ENCODE measurements at regions not wholly inside any gene's neighbourhood (a gene's known extent, or its start where the extent isn't known, plus 50 kb on each side); places are given as distances from the start of the nearest gene placed in this dataset.

DNA sequence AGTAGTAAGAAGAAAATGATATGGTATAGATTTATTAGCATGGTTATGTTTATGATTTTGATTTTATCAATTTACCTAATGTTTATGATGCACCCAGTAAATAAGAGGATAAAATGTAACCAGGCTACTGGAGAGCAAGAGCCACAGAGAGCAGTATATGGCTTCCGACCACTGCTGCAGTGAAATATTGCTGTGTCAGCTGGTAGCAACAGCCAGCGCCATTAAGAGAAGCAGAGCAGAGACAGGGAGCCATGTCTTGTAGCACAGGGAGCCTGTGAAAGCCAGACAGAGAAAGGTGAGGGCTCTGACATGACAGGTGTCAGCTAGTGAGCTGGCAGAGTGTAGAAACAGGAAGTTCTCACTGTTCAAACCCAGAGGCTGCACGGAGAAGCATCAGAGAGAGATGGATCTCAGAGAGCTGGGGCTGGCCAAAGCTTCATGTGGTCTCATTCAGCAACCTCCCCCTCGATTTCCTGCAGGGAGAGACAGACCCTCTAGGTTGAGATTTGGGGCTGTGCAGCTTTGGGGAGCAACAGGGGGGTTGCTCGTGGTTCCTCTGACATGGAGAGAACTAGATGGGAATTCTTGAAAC lies 202.1 kb downstream of the MED10 start:
- Mint-ChIP-seq H3K27me3 (no peaks in the 10 kb centered on the region), H3K9me3 (peaks cover 5% of the 10 kb centered on the region), H3K27ac (no peak overlapping the region), H3K4me1 (ENCODE audit: low read depth in 2 of 2) (no peaks in the 10 kb centered on the region), H3K36me3 (no peaks in the 10 kb centered on the region), H3K4me3 (no peak overlapping the region)
- DNase-seq (ENCODE audit: low spot score) (no peak), ATAC-seq (no peak)

DNA sequence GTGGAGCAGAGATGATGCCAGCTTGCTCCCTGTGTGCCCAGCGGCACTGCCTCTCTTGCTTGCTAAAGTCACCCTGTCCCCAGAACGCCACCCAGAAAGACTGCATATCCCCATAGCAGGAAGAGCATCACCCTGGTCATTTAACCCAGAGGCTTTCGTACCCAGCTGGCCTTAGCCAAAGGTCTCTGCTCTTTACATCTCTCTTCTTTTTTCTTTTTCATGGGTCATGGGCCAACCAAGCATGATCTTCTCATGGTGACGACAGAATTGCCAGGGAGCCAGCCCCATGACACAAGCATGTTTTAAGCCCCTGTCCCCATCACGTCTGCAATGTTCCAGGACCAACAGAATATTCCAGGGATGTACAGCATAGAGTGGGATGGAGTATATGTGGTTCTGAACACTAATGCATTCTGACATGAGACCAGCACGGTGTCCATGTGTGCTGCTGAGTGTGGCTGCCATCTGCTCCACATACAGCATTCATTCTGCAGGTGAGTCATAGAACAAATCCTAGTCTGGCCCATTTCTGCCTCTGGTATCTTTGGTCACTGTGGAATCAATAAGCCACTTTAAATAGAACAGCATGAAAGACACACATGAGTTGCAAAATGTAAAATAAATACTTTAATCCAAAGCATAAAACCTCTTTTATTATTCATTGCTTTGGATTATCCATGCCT lies 203.0 kb downstream of the MED10 start:
- Mint-ChIP-seq H3K27me3 (no peaks in the 10 kb centered on the region), H3K27ac (no peak overlapping the region), H3K36me3 (no peaks in the 10 kb centered on the region), H3K4me1 (ENCODE audit: low read depth in 2 of 2) (no peaks in the 10 kb centered on the region), H3K4me3 (no peak overlapping the region), H3K9me3 (peaks cover 5% of the 10 kb centered on the region)
- ATAC-seq = no peak
- no peak for DNase-seq (ENCODE audit: low spot score)

DNA sequence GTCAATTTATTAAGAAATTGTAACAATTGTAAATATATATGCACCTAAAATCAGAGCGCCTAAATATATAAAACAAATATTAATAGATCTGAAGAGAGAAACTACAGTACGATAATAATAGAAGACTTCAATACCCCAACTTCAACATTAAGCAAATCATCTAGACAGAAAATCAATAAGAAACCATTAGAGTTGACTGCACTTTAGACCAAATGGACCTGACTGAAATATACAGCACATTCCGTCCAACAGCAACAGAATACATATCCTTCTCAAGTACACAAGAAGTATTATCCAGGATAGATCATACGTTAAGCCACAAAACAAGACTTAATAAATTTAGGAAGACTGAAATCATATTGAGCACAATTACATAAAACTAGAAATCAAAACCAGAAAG lies 208.7 kb downstream of the MED10 start:
- Mint-ChIP-seq H3K36me3 (no peaks in the 10 kb centered on the region), H3K27ac (no peak overlapping the region), H3K4me1 (ENCODE audit: low read depth in 2 of 2) (no peaks in the 10 kb centered on the region), H3K4me3 (no peak overlapping the region), H3K27me3 (peaks cover 8 to 11% of the 10 kb centered on the region in 2 donors), H3K9me3 (peaks cover 5% of the 10 kb centered on the region)
- no peak for ATAC-seq
- DNase-seq (ENCODE audit: low spot score) = no peak

DNA sequence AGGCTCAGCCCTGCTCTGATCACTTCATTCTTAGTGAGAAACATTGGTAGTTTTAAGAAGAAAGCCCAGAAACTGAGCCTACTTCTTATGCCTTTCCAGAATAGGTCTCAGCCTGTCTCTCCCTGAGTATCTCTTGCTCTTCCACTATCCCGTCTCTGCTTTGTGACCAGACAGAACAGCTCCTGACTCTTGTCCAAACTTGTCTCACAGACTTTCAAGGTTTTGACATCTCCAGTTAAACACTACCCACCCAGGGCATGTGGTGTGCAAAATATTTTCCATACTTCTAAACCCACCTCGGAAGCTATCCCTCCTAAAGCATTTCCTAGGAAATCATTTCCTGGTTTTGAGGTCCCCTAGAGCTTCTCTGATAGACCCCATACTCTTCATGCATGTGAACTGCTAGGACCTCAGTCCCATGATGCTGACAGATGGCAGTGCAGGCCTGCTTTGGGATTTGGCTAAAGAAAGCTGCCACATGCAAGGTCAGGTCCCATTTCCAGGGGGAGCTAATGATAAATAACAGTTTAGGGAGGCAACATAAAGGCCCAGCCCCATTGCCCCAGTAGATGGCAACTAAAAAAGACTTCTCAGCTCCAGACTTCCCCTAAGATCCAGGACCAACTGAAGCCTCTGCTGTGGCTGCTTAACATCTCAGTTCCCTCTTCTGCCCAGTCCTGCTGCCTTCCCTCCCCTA lies 211.5 kb downstream of the MED10 start:
- ATAC-seq (no peak), DNase-seq (ENCODE audit: low spot score) (no peak)
- Mint-ChIP-seq H3K4me3 (no peak overlapping the region), H3K9me3 (peaks cover 9% of the 10 kb centered on the region), H3K36me3 (no peaks in the 10 kb centered on the region), H3K4me1 (ENCODE audit: low read depth in 2 of 2) (no peaks in the 10 kb centered on the region), H3K27me3 (peaks cover 13 to 21% of the 10 kb centered on the region in 2 donors), H3K27ac (no peak overlapping the region)

DNA sequence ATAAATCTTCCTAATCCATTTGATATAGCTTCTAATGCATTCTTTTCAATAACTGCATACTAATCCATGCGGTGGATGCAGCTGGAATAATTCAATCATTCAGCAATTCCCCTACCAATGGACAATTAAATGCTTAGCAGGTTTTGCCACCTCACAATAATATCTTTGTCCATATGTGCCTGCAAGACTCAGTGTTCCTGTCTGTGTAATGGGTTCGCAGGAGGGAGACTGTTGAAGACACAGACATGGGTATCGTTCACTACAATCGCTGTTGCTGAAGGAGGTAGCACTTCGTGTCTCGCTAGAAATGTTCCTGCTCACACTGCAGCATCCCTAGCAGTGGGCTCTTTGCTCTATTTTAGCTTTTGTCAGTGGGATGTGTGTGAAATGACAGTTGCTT lies 214.4 kb downstream of the MED10 start:
- no peaks in the 10 kb centered on the region for H3K4me1 Mint-ChIP-seq (ENCODE audit: low read depth in 2 of 2)
- no peak for DNase-seq (ENCODE audit: low spot score)
- H3K36me3 Mint-ChIP-seq = no peaks in the 10 kb centered on the region
- peaks cover 10% of the 10 kb centered on the region for H3K9me3 Mint-ChIP-seq
- H3K27ac Mint-ChIP-seq = no peak overlapping the region
- H3K4me3 Mint-ChIP-seq = no peak overlapping the region
- no peak for ATAC-seq
- H3K27me3 Mint-ChIP-seq = peaks cover 11 to 16% of the 10 kb centered on the region in 2 donors

DNA sequence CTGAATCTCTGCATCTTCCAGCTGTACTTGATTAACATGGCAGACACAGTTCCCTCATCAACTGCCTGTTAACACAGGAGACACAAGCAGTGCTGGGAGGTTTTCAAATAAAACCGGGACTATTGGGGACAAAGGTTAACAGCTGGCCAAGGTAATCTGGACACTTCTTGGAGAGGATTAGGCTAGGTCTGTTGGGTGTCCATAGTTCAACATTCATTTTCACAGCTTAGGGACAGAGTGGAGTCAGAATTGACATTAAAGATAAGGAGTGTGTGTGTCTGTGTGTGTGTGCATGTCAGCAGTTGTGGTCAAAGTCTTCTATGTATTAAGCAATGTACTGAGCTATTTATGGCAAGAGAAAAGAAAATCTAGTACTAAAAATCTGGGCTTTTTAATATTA lies 216.2 kb downstream of the MED10 start:
- ATAC-seq = no peak
- Mint-ChIP-seq H3K4me3 (no peak overlapping the region), H3K4me1 (ENCODE audit: low read depth in 2 of 2) (no peaks in the 10 kb centered on the region), H3K36me3 (no peaks in the 10 kb centered on the region), H3K9me3 (peaks cover 10% of the 10 kb centered on the region), H3K27ac (no peak overlapping the region), H3K27me3 (peaks cover 6 to 13% of the 10 kb centered on the region in 2 donors)
- no peak for DNase-seq (ENCODE audit: low spot score)

DNA sequence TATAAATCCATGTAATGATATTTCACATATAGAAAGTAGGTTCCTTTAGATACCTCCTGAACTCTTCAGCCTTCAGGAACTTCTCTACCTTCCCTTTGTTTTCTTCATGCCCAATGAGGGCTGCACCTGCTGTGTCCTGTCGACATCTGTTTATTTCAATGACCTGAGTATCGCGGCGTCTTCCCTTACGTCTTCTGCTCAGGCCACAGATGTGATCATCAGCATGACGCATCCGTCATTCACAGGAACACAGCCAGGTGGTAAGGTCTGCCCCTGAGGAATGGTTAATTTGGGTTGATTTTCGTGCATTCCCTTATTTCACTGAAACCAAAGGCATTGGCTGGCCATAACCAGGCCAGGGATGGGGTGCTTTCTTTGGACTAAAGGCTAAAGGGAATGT lies 217.1 kb downstream of the MED10 start:
- Mint-ChIP-seq H3K4me3 (no peak overlapping the region), H3K4me1 (ENCODE audit: low read depth in 2 of 2) (no peaks in the 10 kb centered on the region), H3K27me3 (peaks cover 5 to 13% of the 10 kb centered on the region in 2 donors), H3K36me3 (no peaks in the 10 kb centered on the region), H3K27ac (no peak overlapping the region), H3K9me3 (peaks cover 7% of the 10 kb centered on the region)
- no peak for DNase-seq (ENCODE audit: low spot score)
- ATAC-seq = no peak

DNA sequence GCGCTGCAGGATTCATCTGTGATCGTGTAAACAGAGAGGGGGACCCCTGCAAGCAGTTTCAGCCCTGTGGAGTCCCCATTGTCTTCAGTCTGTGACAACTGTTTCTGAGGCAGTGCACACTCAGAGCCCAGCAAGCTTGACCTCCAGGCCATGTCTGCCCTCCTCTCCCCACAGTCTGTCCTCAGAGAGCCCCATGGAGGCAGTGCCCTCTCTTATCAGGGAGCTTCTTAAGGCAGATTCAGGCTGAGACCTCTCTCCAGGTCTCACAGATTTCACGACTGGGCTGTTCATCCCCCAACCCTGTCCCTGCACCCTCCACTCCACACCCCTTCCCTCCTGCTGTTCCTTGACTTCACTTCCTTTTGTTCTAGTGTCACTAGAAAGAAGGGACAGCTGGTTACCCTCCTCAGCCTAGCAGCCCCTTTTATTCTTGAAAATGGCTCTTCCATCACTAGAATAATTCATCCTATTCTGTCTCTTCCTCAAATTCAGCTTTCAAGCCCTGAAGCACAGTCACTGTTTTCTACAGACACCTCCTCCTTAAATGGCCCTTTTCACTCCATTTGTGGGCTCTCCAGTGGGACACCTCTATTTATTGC lies 218.4 kb downstream of the MED10 start:
- DNase-seq (ENCODE audit: low spot score) = no peak
- peaks cover 5 to 13% of the 10 kb centered on the region in 2 donors for H3K27me3 Mint-ChIP-seq
- H3K9me3 Mint-ChIP-seq = peaks cover 7% of the 10 kb centered on the region
- H3K4me1 Mint-ChIP-seq (ENCODE audit: low read depth in 2 of 2) = no peaks in the 10 kb centered on the region
- no peaks in the 10 kb centered on the region for H3K36me3 Mint-ChIP-seq
- no peak overlapping the region for H3K4me3 Mint-ChIP-seq
- no peak overlapping the region for H3K27ac Mint-ChIP-seq
- ATAC-seq = no peak

DNA sequence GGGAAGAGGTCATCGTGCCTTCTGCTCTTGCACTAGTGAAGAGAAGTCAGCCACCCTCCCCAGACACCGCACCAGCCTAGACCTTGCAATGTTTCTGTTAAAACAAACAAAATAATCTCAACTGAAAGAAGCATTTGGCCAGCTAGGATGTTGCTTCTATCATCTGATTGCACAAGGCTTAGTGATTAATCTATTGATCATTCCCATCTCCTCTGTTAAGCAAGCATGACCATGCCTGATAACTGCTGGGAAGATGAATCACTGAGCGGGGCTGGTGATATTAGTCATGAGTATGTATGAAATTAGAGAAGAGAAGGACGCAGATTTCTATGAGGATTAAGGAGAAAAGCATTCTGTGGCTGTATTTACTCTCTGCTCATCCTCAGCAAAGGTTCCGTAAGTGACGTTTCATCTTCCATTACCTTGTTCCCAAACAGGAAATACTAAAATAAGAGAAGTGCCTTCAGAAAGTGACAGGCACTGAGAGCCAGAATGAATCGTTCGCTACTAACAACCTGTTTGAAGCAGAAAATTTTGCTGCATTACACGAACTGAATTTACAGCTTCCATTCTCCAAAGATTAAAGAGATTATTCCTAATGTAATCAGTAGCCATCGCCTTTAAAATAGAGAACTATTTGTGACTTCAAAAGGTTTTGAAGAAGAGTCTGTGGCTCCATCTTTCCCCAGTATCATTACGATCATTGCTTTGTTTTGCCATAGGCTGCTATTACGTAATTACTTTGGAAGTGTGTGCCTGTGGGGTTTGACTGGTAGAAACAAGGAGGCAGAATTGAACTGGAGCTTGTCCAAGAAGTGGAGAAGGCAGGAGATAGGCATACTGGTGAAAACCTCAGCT lies 219.1 kb downstream of the MED10 start:
- Mint-ChIP-seq H3K27ac (no peak overlapping the region), H3K36me3 (no peaks in the 10 kb centered on the region), H3K9me3 (peaks cover 4% of the 10 kb centered on the region), H3K27me3 (peaks cover 3 to 10% of the 10 kb centered on the region in 2 donors), H3K4me3 (no peak overlapping the region), H3K4me1 (ENCODE audit: low read depth in 2 of 2) (no peaks in the 10 kb centered on the region)
- ATAC-seq (no peak), DNase-seq (ENCODE audit: low spot score) (no peak)

DNA sequence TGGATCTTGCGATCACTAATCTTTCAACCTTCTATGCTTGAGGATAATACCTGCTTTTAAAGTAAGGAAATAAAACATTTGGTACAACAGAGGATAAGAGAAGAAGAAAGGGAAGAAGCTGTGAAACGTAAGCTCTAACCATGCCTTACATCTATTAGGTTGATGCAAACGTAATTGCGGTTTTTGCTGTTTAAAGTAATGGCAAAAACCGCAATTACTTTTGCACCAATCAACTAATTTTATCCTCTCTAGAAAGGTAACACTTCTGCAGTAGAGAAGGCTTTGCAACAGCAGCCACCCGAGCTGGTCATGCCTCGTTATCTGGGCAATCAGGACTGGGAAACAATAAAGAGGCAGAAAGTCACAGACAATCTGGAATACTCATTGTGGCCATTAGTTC lies 224.1 kb downstream of the MED10 start:
- Mint-ChIP-seq H3K4me3 (no peak overlapping the region), H3K36me3 (no peaks in the 10 kb centered on the region)

DNA sequence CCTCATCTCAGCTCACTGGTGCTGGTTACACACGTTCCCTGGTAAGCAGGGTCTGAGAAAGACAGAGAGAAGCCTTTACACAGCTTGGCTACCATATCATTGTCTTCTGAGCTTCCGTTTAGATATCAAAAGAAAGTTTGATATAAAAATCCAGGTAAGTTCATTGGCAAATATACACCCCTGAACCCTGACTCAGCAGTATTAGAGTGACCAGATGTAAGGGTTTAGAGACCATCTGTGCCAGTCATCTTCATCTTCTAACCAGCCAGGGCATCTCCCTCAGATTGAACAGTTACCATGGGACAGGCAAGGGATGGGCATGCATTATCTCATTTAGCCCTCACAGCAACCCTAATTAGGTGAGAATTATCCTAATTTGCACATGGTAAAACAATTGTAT lies 232.1 kb downstream of the MED10 start:
- no peak overlapping the region for H3K4me3 Mint-ChIP-seq
- H3K27me3 Mint-ChIP-seq = peaks cover 0 to 3% of the 10 kb centered on the region in 2 donors
- ATAC-seq = no peak
- peaks cover 2% of the 10 kb centered on the region for H3K9me3 Mint-ChIP-seq
- H3K27ac Mint-ChIP-seq = no peak overlapping the region
- no peaks in the 10 kb centered on the region for H3K4me1 Mint-ChIP-seq (ENCODE audit: low read depth in 2 of 2)
- no peak for DNase-seq (ENCODE audit: low spot score)
- no peaks in the 10 kb centered on the region for H3K36me3 Mint-ChIP-seq

More for the DNA sequence above, 224.1 kb downstream of the MED10 start:
- H3K27me3 Mint-ChIP-seq = peaks cover 0 to 6% of the 10 kb centered on the region in 2 donors
- H3K27ac Mint-ChIP-seq = no peak overlapping the region
- no peaks in the 10 kb centered on the region for H3K4me1 Mint-ChIP-seq (ENCODE audit: low read depth in 2 of 2)
- H3K9me3 Mint-ChIP-seq = peaks cover 2% of the 10 kb centered on the region
- ATAC-seq (no peak), DNase-seq (ENCODE audit: low spot score) (no peak)

DNA sequence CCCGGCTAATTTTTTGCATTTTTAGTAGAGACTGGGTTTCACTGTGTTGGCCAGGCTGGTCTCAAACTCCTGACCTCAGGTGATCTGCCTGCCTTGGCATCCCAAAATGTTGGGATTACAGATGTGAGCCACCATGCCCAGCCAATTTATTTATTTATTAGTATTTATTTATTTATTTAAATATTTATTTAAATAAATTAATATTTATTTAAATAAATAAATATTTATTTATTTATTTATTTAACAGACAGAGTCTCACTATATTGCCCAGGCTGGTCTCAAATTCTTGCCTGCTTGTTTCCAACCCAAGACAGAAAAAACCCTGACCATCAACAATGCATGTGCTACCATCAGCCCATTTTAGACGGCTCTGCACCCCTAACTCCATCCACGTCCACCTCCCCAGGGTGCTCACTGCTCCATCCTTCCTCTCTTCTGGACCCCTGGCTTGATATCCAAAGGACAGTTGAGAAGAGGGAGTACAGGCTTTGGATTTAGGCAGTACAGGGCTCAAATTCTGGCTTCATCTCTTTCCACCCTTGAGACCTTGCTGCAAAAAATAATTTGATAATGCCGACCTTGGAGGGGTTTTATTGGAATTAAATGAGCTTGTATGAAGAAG lies 232.6 kb downstream of the MED10 start:
- no peak overlapping the region for H3K4me3 Mint-ChIP-seq
- peaks cover 0 to 3% of the 10 kb centered on the region in 2 donors for H3K27me3 Mint-ChIP-seq
- H3K4me1 Mint-ChIP-seq (ENCODE audit: low read depth in 2 of 2) = no peaks in the 10 kb centered on the region
- no peak for DNase-seq (ENCODE audit: low spot score)
- ATAC-seq = no peak
- peaks cover 2% of the 10 kb centered on the region for H3K9me3 Mint-ChIP-seq
- no peaks in the 10 kb centered on the region for H3K36me3 Mint-ChIP-seq
- no peak overlapping the region for H3K27ac Mint-ChIP-seq

DNA sequence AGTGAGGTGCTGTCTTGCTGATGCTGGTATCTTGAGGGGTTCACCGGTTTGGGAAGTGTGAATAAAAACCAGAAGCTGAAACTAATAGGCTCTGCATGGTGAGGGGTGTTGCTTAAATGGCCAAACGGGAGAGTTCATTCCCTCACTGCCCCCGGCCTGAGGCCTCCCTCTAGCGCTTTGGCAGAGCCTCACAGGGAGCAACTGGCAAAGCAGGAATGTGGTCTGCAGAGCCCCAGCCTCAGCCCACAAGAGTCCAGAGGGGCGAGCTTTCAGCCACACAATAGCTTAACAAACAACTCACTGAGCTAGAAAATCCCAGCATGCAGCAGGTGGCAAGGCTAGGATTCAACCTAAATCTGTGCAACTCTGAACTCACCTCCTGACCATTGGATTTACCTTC lies 234.8 kb downstream of the MED10 start:
- no peak for DNase-seq (ENCODE audit: low spot score)
- no peak overlapping the region for H3K4me3 Mint-ChIP-seq
- H3K9me3 Mint-ChIP-seq = no peaks in the 10 kb centered on the region
- no peaks in the 10 kb centered on the region for H3K27me3 Mint-ChIP-seq
- ATAC-seq = no peak
- no peaks in the 10 kb centered on the region for H3K4me1 Mint-ChIP-seq (ENCODE audit: low read depth in 2 of 2)
- H3K36me3 Mint-ChIP-seq = no peaks in the 10 kb centered on the region
- no peak overlapping the region for H3K27ac Mint-ChIP-seq

Data from natural killer cell treated with Interleukin-12 subunit alpha and Interleukin-12 subunit beta and Interleukin-15 and Interleukin-18, amount 100 ng/mL, for 72 hours (primary cell).